ENCODE measurements at regions not wholly inside any gene's neighbourhood (a gene's known extent, or its start where the extent isn't known, plus 50 kb on each side); places are given as distances from the start of the nearest gene placed in this dataset.

- H3K4me1 ChIP-seq (ENCODE audit: control insufficient read depth, insufficient read depth, low read length) = no peaks in the 10 kb centered on the region; the same call in 1 of the 2 replicates
- intact Hi-C loops (cut with micrococcal nuclease) (no loop called here), dilution Hi-C loops (cut with HindIII; ENCODE audit: low sequenced_read_pairs, unreplicated experiment) (no loop called here), in situ Hi-C loops (cut with MboI; ENCODE audit: low sequenced_read_pairs) (no loop called here)
- no peaks in the 10 kb centered on the region for H4K20me1 ChIP-seq (ENCODE audit: insufficient read depth, low read length)
- no peak overlapping the region for H3K4ac ChIP-seq (ENCODE audit: low read depth, low read length)
- H2AK5ac ChIP-seq (ENCODE audit: low read depth, low read length) = no peak overlapping the region
- no peak overlapping the region for H3K4me2 ChIP-seq (ENCODE audit: low read depth, low read length)
- H3K23ac ChIP-seq (ENCODE audit: low read depth, low read length) = no peak overlapping the region
- H3K4me3 ChIP-seq (ENCODE audit: insufficient read depth, low read depth, low read length) = no peak overlapping the region
- no peak overlapping the region for H2BK15ac ChIP-seq (ENCODE audit: low read depth, low read length)
- H2AK9ac ChIP-seq (replicated peaks; ENCODE audit: low read depth, low read length, poor library complexity) = no peak overlapping the region
- peaks cover 34% of the 10 kb centered on the region for H3K27me3 ChIP-seq (ENCODE audit: control insufficient read depth, insufficient read depth, low read length)
- H2BK20ac ChIP-seq (ENCODE audit: low read depth, low read length) = no peak overlapping the region
- TF ChIP-seq USF2 (IDR thresholded peaks at IDR 0.05; ENCODE audit: low read depth, low read length) = no peak
- no peak for TF ChIP-seq RAD21 (IDR thresholded peaks at IDR 0.05; ENCODE audit: low read length)
- TF ChIP-seq CHD1 (IDR thresholded peaks at IDR 0.05; ENCODE audit: low read depth, low read length) = no peak
- TF ChIP-seq SMC3 (IDR thresholded peaks at IDR 0.05; ENCODE audit: low read depth, low read length) = no peak
- TF ChIP-seq CTCF (conservative IDR thresholded peaks at IDR 0.05; ENCODE audit: low read depth, low read length) = no peak
- no peak for TF ChIP-seq CEBPB (IDR thresholded peaks at IDR 0.05; ENCODE audit: low read depth, low read length)
- no peak for TF ChIP-seq RCOR1 (IDR thresholded peaks at IDR 0.05; ENCODE audit: insufficient replicate concordance, low read length)
- no peak for TF ChIP-seq FOS (IDR thresholded peaks at IDR 0.05; ENCODE audit: low read depth, low read length)
- no peak for TF ChIP-seq POLR2A (IDR thresholded peaks at IDR 0.05; ENCODE audit: low read depth, low read length)
- TF ChIP-seq BHLHE40 (IDR thresholded peaks at IDR 0.05; ENCODE audit: low read depth, low read length) = no peak
- TF ChIP-seq RFX5 (IDR thresholded peaks at IDR 0.05; ENCODE audit: low read depth, low read length) = no peak
- TF ChIP-seq NFE2L2 (IDR thresholded peaks at IDR 0.05; ENCODE audit: low read depth, low read length) = no peak
- TF ChIP-seq ELK1 (IDR thresholded peaks at IDR 0.05; ENCODE audit: borderline replicate concordance, low read depth, low read length) = no peak
- ATAC-seq (ENCODE audit: low read depth) (no peak), DNase-seq (no peak)
- H4K8ac ChIP-seq (ENCODE audit: low read depth in 2 of 2, low read length in 2 of 2) = no peak overlapping the region
- no peak overlapping the region for H3K27ac ChIP-seq (ENCODE audit: insufficient read depth, low read length)
- H4K5ac ChIP-seq (ENCODE audit: low read depth, low read length) = no peak overlapping the region
- no peak overlapping the region for H4K91ac ChIP-seq (ENCODE audit: insufficient read depth, low read depth, low read length)
- H2BK5ac ChIP-seq (ENCODE audit: low read depth, low read length, poor library complexity, severe bottlenecking) = no peak overlapping the region
- no peak overlapping the region for H2BK120ac ChIP-seq (ENCODE audit: low read depth, low read length)
- H3K56ac ChIP-seq (ENCODE audit: extremely low read depth, insufficient read depth, low read length) = no peak overlapping the region
- no peaks in the 10 kb centered on the region for H3K79me1 ChIP-seq (ENCODE audit: low read depth in 1 of 2, low read length in 2 of 2)
- ChIA-PET POLR2A (ENCODE audit: unreplicated experiment) (no interaction called here), CTCF (no interaction called here)
- no peak overlapping the region for H3K9ac ChIP-seq (ENCODE audit: low read depth, low read length)
- H3K36me3 ChIP-seq (ENCODE audit: control insufficient read depth, insufficient read depth, low read length) = no peaks in the 10 kb centered on the region
- H3K14ac ChIP-seq (replicated peaks; ENCODE audit: low read depth, low read length) = no peak overlapping the region
- 60% methylated on average over 1 of the region's 3 CpGs; no CpG with 5 or more reads in 1 of the 2 experiments for WGBS, 2 experiments (ENCODE audit: extremely low coverage in 2 of 2, insufficient read length in 1 of 2)
- BruUV-seq (replicated peaks) = no TSS peak
- H3K9me1 ChIP-seq (ENCODE audit: insufficient read depth, low read length) = no peaks in the 10 kb centered on the region
- H3K18ac ChIP-seq (ENCODE audit: low read depth, low read length) = no peak overlapping the region
- H2AFZ ChIP-seq (replicated peaks; ENCODE audit: low read length, poor library complexity) = no peak overlapping the region
- H3K9me3 ChIP-seq (ENCODE audit: control insufficient read depth, insufficient read depth, low read length) = peaks cover 10% of the 10 kb centered on the region
These were observed 263.9 kb downstream of the FAM43A start for GRCh38 chr3:194949592-194949991.

Data from IMR-90 (cell line).